ENCODE measurements at regions not wholly inside any gene's neighbourhood (a gene's known extent, or its start where the extent isn't known, plus 50 kb on each side); places are given as distances from the start of the nearest gene placed in this dataset.

DNA sequence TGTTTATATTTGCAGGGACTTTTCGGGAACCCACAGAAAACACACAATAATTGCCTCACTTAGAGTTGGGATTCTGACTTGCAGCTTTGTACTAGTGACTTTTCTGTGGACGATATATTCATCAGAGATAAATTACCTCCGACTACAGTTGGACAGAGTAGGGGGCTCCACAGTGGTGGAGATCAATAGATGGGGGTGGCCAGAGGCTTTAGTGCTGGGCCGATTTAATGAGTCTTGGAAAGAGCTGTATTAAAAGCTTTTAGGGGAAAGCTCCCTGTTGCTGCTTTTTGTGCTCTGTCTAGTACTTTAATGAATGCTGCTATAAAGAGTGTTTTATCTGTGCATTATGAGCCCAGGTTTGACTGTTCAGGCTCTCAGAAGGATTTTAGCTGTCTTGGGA, 359.2 kb upstream of the DPYD start:
- Histone ChIP-seq H3K9me3 (ENCODE audit: control insufficient read depth, insufficient read depth, low read length) (no peaks in the 10 kb centered on the region), H3K27me3 (ENCODE audit: control insufficient read depth, insufficient read depth, low read length) (no peaks in the 10 kb centered on the region), H3K4me3 (ENCODE audit: low read depth, low read length) (no peak overlapping the region), H3K27ac (ENCODE audit: low read depth, low read length) (no peak overlapping the region)
- ChIA-PET POLR2A (interaction anchor here (0.6 kb wide), 1 partner anchor 226 kb away, joined by 3 read pairs; no protein-coding TSS in a partner anchor), CTCF (no interaction called here)
- TF ChIP-seq, protein P1, sequence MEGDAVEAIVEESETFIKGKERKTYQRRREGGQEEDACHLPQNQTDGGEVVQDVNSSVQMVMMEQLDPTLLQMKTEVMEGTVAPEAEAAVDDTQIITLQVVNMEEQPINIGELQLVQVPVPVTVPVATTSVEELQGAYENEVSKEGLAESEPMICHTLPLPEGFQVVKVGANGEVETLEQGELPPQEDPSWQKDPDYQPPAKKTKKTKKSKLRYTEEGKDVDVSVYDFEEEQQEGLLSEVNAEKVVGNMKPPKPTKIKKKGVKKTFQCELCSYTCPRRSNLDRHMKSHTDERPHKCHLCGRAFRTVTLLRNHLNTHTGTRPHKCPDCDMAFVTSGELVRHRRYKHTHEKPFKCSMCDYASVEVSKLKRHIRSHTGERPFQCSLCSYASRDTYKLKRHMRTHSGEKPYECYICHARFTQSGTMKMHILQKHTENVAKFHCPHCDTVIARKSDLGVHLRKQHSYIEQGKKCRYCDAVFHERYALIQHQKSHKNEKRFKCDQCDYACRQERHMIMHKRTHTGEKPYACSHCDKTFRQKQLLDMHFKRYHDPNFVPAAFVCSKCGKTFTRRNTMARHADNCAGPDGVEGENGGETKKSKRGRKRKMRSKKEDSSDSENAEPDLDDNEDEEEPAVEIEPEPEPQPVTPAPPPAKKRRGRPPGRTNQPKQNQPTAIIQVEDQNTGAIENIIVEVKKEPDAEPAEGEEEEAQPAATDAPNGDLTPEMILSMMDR (IDR thresholded peaks at IDR 0.05; ENCODE audit: low read depth, low read length): no peak
- DNase-seq (ENCODE audit: low read depth, low spot score): no peak

DNA sequence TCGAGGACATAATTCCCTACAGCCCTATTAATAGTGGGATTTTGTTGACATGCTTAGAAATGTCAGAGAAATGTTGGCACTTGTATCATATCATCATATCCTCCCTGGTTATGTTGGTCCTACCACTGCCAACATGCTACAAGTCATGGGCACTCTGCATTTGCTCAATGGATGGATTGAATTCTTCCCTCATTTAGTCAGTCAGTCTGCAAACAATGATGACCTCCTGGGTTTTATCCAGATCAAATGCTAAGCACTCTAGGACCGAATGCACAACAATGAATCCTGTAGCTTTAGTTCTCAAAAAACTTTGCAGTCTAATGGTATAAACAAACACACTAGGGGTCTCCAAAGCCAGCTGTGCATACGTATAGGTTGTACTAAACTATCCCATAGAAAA, 357.2 kb upstream of the DPYD start:
- CTCF ChIA-PET: no interaction called here
- POLR2A ChIA-PET: no interaction called here
- Histone ChIP-seq H3K9me3 (ENCODE audit: control insufficient read depth, insufficient read depth, low read length) (no peaks in the 10 kb centered on the region), H3K4me3 (ENCODE audit: low read depth, low read length) (no peak overlapping the region), H3K27ac (ENCODE audit: low read depth, low read length) (no peak overlapping the region), H3K27me3 (ENCODE audit: control insufficient read depth, insufficient read depth, low read length) (no peaks in the 10 kb centered on the region)
- TF ChIP-seq, protein P1 (IDR thresholded peaks at IDR 0.05; ENCODE audit: low read depth, low read length): no peak
- no peak for DNase-seq (ENCODE audit: low read depth, low spot score)

DNA sequence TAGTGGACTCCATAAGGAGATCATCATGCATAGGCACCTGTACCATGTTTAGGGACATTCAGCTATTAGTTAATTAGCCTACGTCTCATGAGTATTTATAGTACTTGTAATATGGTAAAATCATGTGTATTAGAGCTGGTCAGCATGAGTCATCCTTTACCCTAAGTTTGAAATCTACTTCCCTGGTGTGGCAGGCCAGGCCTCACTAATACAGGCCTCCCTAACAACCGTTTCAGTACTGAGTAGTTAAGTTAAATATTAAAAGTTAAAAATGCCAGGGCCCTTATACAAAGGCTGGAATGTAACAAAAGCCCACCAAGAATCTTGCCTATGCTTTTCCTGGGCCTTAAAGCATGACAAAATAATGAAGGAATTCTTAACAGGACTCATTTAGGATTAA, 356.3 kb upstream of the DPYD start:
- ChIA-PET CTCF (no interaction called here), POLR2A (no interaction called here)
- Histone ChIP-seq H3K9me3 (ENCODE audit: control insufficient read depth, insufficient read depth, low read length) (no peaks in the 10 kb centered on the region), H3K27ac (ENCODE audit: low read depth, low read length) (no peak overlapping the region), H3K27me3 (ENCODE audit: control insufficient read depth, insufficient read depth, low read length) (no peaks in the 10 kb centered on the region), H3K4me3 (ENCODE audit: low read depth, low read length) (no peak overlapping the region)
- TF ChIP-seq, protein P1 (IDR thresholded peaks at IDR 0.05; ENCODE audit: low read depth, low read length): no peak
- peak; percentile 24 for DNase-seq (ENCODE audit: low read depth, low spot score)

DNA sequence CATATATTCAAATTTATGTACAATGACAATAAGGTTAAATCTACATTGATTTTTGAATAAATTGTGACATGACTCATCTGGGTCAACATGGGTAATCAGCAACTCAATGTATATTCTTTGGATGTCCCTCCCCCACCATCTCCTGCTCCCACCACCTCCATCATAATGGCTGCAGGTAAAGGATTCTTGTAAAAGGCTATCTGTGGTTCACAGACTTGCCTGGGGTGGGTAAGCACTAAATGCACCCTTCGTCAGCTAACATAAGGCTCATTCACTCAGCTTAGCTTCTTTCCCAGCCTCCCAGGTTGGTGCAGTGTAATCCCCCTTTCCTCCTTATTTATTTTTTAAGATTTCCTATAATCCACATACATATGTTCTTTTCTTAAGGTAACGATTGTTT, 355.7 kb upstream of the DPYD start:
- CTCF ChIA-PET: no interaction called here
- Histone ChIP-seq H3K27ac (ENCODE audit: low read depth, low read length) (no peak overlapping the region), H3K27me3 (ENCODE audit: control insufficient read depth, insufficient read depth, low read length) (no peaks in the 10 kb centered on the region), H3K9me3 (ENCODE audit: control insufficient read depth, insufficient read depth, low read length) (no peaks in the 10 kb centered on the region), H3K4me3 (ENCODE audit: low read depth, low read length) (no peak overlapping the region)
- POLR2A ChIA-PET: no interaction called here
- TF ChIP-seq, protein P1 (IDR thresholded peaks at IDR 0.05; ENCODE audit: low read depth, low read length): no peak
- no peak for DNase-seq (ENCODE audit: low read depth, low spot score)

DNA sequence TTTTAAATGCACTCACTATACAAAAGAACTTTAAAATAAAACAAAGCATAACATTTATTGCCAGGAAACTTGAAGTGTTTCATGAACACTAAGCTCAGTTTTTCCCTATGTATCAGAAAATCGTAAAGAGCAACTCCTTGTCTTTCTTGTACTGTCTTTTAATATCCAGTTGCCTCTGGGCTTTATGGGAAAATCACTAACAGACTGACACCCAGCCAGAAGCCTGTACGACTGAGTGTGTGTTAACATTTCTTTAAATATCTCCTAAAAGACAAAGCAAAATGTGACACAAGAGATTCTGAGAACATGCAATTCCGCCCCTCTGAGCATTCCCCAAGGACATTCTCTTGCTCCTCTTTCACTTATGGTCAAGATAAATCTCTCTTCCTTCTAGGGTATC, 347.5 kb upstream of the DPYD start:
- DNase-seq (ENCODE audit: low read depth, low spot score): no peak
- Histone ChIP-seq H3K4me3 (ENCODE audit: low read depth, low read length) (no peak overlapping the region), H3K27ac (ENCODE audit: low read depth, low read length) (no peak overlapping the region), H3K9me3 (ENCODE audit: control insufficient read depth, insufficient read depth, low read length) (no peaks in the 10 kb centered on the region), H3K27me3 (ENCODE audit: control insufficient read depth, insufficient read depth, low read length) (no peaks in the 10 kb centered on the region)
- POLR2A ChIA-PET: no interaction called here
- CTCF ChIA-PET: no interaction called here
- TF ChIP-seq, protein P1 (IDR thresholded peaks at IDR 0.05; ENCODE audit: low read depth, low read length): no peak
